BJ (cell line): ENCODE measurements at regions not wholly inside any gene's neighbourhood (a gene's known extent, or its start where the extent isn't known, plus 50 kb on each side); places are given as distances from the start of the nearest gene placed in this dataset.

Experiments used
- CTCF ChIA-PET: fragments of 350-600 bp; formaldehyde crosslinking; extraction: SDS; loops from one replicate; lab custom pipeline; 2021; ENCODE audit warnings: antibody characterized with exemption, inconsistent platforms; lab: Yijun Ruan, JAX
- POLR2A ChIA-PET: fragments of 300-600 bp; sonication (Branson Sonifier 250); formaldehyde crosslinking; extraction: SDS; loops from one replicate; lab custom pipeline; 2021; ENCODE audit warnings: antibody characterized with exemption; lab: Charles Lee
- DNase-seq: peaks from one replicate; pipeline ENCODE4 v3.0.0-alpha.2; 2011; ENCODE audit warnings: low read depth
- H3K27me3 ChIP-seq: 2 replicates; pipeline ENCODE4 v1.6.0; 2011; ENCODE audit warnings: low read length; ENCODE audit not compliant: control insufficient read depth, insufficient read depth
- H3K36me3 ChIP-seq: 2 replicates; pipeline ENCODE4 v1.5.1; 2011; ENCODE audit warnings: low read length; ENCODE audit not compliant: control insufficient read depth, insufficient read depth
- H3K4me3 ChIP-seq: 2 replicates; pipeline ENCODE4 v1.5.1; 2011; ENCODE audit warnings: low read depth, mild to moderate bottlenecking, control low read depth, low read length
- CTCF ChIP-seq: IDR thresholded peaks from 2 replicates; pipeline ENCODE4 v1.5.1; 2011; ENCODE audit warnings: low read depth, mild to moderate bottlenecking, control low read depth, inconsistent platforms, low read length, moderate library complexity; ENCODE audit not compliant: insufficient read depth

DNA sequence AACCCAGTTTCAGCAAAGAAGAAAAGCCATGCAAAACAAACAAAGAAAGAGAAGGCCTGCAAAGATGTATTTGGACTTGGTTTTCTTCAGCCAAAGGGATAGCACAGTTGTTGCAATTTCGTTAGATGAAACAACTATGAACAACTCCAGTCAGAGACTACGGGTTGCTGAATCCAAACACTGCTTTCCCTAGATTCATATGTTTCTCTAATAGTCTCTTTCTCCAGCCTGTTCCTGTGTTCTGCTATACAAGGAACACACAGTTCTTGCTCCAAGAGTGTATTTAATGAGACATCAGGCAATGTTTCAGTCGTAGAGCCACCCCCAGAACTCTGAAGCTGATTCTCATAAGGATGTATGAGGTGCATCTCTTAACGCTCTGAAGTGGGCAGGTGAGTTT lies 162.5 kb upstream of the TBL1X start:
- H3K4me3 ChIP-seq, result no peak overlapping the region
- H3K36me3 ChIP-seq, result no peaks in the 10 kb centered on the region
- CTCF ChIA-PET, result no interaction called here
- no peaks in the 10 kb centered on the region for H3K27me3 ChIP-seq
- POLR2A ChIA-PET, result no interaction called here
- DNase-seq, result no peak
- no peak for TF ChIP-seq CTCF

DNA sequence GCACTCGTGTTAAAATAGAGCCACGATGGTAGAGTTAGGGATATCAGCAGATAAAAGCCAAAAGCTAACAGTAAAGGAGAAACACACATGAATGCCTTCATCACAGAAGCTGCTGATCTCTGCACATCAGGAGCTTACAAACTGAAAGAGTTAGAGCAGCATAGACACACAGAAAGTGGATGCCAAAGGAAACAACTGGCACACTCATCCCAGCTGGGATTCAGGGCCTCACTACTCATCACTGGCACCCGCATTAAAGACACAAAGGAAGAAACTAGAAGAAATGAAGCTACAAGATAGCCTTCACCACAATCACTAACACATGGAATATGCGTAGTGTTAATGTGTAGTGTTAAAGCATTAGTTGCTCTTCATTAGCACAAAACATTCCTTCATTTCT lies 156.4 kb upstream of the TBL1X start:
- H3K4me3 ChIP-seq, result no peak overlapping the region
- no peaks in the 10 kb centered on the region for H3K36me3 ChIP-seq
- CTCF ChIA-PET, result no interaction called here
- no peak for DNase-seq
- no peaks in the 10 kb centered on the region for H3K27me3 ChIP-seq
- POLR2A ChIA-PET, result no interaction called here
- TF ChIP-seq CTCF, result no peak

DNA sequence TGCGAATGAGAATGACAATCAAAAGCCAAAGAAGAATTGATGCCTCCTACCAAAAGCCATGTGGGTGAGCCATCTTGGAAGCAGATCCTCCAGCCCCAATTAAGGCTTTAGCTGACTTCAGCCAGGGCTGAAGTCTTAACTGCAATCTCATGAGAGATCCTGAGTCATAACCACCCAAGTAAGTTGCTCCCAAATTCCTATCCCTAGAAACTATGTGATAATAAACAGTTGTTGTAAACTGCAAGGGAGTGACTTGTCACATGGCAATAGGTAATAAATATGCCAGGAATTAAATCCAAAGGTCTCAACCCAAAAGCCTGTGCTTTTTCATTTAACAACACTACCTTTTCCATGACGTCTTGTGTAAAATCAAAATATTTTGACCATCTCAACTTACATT lies 154.2 kb upstream of the TBL1X start:
- TF ChIP-seq CTCF, result no peak
- Histone ChIP-seq H3K4me3 (no peak overlapping the region), H3K27me3 (no peaks in the 10 kb centered on the region), H3K36me3 (no peaks in the 10 kb centered on the region)
- ChIA-PET CTCF (no interaction called here), POLR2A (no interaction called here)
- peak; percentile 68 for DNase-seq

- ChIA-PET CTCF (interaction anchor here (1.1 kb wide), 1 partner anchor 31 kb away, joined by 3 read pairs; no protein-coding TSS in a partner anchor), POLR2A (no interaction called here)
- Histone ChIP-seq H3K36me3 (no peaks in the 10 kb centered on the region), H3K27me3 (no peaks in the 10 kb centered on the region), H3K4me3 (no peak overlapping the region)
- no peak for DNase-seq
- TF ChIP-seq CTCF, result no peak
These were observed 153.3 kb upstream of the TBL1X start for GRCh38 chrX:9311421-9312160.

- Histone ChIP-seq H3K4me3 (no peak overlapping the region), H3K36me3 (no peaks in the 10 kb centered on the region), H3K27me3 (no peaks in the 10 kb centered on the region)
- DNase-seq, result no peak
- TF ChIP-seq CTCF, result peak; percentile 45; the same call in 1 of the 2 replicates
- ChIA-PET CTCF (interaction anchor here (0.6 kb wide), 1 partner anchor 413 kb away, joined by 3 read pairs; no protein-coding TSS in a partner anchor), POLR2A (no interaction called here)
These were observed 151.7 kb upstream of the TBL1X start for GRCh38 chrX:9312922-9313867.
